OCI-LY3 (cell line): ENCODE measurements at regions not wholly inside any gene's neighbourhood (a gene's known extent, or its start where the extent isn't known, plus 50 kb on each side); places are given as distances from the start of the nearest gene placed in this dataset.

ENCODE experiments used
- H2AFZ ChIP-seq: fragments of 200-600, 300-600 bp; shearing (Covaris generic); 2 replicates; pipeline ENCODE4 v1.6.0; 2014; ENCODE audit warnings: antibody characterized with exemption, low read depth, low read length
- H3K27ac ChIP-seq: fragments of 200-600, 300-600 bp; sonication (generic); 2 replicates; pipeline ENCODE4 v1.5.1; 2014; ENCODE audit warnings: mild to moderate bottlenecking, low read length, moderate library complexity, mixed read lengths
- H3K27me3 ChIP-seq: fragments of 200-600, 300-600 bp; sonication (generic); 2 replicates; pipeline ENCODE4 v1.6.1; 2014; ENCODE audit warnings: low read depth, low read length, mixed read lengths
- H3K36me3 ChIP-seq: fragments of 200-600, 300-600 bp; sonication (generic); replicated peaks from 2 replicates; pipeline ENCODE3; 2014; ENCODE audit warnings: low read depth, low read length, mixed read lengths
- H3K4me1 ChIP-seq: fragments of 300-600, 200-600 bp; sonication (generic); 2 replicates; pipeline ENCODE4 v1.6.1; 2014; ENCODE audit warnings: low read length, mixed read lengths
- H3K4me2 ChIP-seq: fragments of 200-600, 300-600 bp; sonication (generic); 2 replicates; pipeline ENCODE4 v1.6.1; 2014; ENCODE audit warnings: low read length, mixed read lengths
- H3K4me3 ChIP-seq: fragments of 300-600, 200-600 bp; sonication (generic); 2 replicates; pipeline ENCODE4 v1.5.1; 2014; ENCODE audit warnings: antibody characterized with exemption, mild to moderate bottlenecking, low read length, moderate library complexity
- H3K79me2 ChIP-seq: fragments of 300-600, 200-600 bp; shearing (Covaris generic); 2 replicates; pipeline ENCODE4 v1.6.1; 2014; ENCODE audit warnings: mild to moderate bottlenecking, low read length, mixed read lengths
- H3K9ac ChIP-seq: fragments of 300-600, 200-600 bp; shearing (Covaris generic); 2 replicates; pipeline ENCODE4 v1.6.0; 2014; ENCODE audit warnings: mild to moderate bottlenecking, low read length, moderate library complexity
- H3K9me3 ChIP-seq: fragments of 200-600, 300-600 bp; shearing (Covaris generic); 2 replicates; pipeline ENCODE4 v1.6.1; 2014; ENCODE audit warnings: low read length, mixed read lengths; ENCODE audit not compliant: insufficient read depth
- H4K20me1 ChIP-seq: fragments of 200-600, 300-600 bp; sonication (generic); 2 replicates; pipeline ENCODE4 v1.6.1; 2016; ENCODE audit warnings: low read length, mixed read lengths; ENCODE audit not compliant: insufficient read depth
- CTCF ChIP-seq: fragments of 200-600, 300-600 bp; sonication (generic); IDR thresholded peaks from 2 replicates; pipeline ENCODE4 v1.5.1; 2014; ENCODE audit warnings: antibody characterized with exemption, low read length, low read depth
- EZH2phosphoT487 ChIP-seq: fragments of 200-600 bp; shearing (Covaris generic); IDR thresholded peaks from 2 replicates; pipeline ENCODE4 v1.6.1; 2018; ENCODE audit warnings: antibody characterized with exemption, mixed run types, low read depth

DNA sequence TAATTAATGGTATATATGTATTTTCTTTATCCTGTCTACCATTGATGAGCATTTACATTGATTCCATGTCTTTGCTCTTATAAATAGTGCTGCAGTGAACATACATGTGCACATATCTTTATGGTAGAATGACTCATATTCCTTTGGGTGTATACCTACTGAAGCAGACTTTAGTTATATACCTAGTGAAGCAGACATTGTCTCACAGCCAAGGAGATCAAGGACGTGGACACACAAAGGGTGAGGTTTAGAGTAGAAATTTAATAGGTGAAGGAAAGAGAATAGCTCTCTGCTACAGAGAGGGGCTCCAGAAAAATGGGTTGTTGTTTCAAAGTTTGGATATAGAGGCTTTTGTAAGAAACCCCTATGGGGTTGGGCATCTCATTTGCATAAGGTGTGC, 700.3 kb downstream of the CDH11 start:
- H3K9ac ChIP-seq: no peak overlapping the region
- H2AFZ ChIP-seq: no peak overlapping the region
- no peak overlapping the region for H3K4me3 ChIP-seq
- no peaks in the 10 kb centered on the region for H3K79me2 ChIP-seq
- no peak for TF ChIP-seq EZH2phosphoT487
- no peak for TF ChIP-seq CTCF
- no peaks in the 10 kb centered on the region for H3K36me3 ChIP-seq
- no peak overlapping the region for H3K4me2 ChIP-seq
- no peaks in the 10 kb centered on the region for H3K27me3 ChIP-seq
- H3K9me3 ChIP-seq: no peaks in the 10 kb centered on the region
- H3K27ac ChIP-seq: no peak overlapping the region
- H3K4me1 ChIP-seq: peaks cover under 1% of the 10 kb centered on the region
- no peaks in the 10 kb centered on the region for H4K20me1 ChIP-seq

DNA sequence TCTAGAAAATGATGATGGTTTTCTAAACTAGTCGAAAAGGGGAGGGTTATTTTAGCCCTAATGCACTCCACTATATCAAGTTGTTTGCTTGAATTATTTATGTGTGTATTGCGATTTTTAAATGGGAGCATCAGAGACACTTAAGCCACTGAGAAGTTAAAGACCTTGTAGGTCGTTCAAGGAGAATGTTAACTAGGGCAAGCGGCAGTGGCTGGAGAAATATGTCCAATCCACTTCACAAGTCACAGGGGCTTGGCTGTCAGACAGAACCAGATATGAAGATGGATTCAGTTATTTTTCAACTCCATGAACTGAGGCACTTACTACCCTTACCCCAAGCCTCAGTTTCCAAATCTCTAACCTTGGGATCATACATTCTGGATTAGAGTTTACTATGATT, 702.0 kb downstream of the CDH11 start:
- H3K9me3 ChIP-seq: no peaks in the 10 kb centered on the region
- peaks cover 7% of the 10 kb centered on the region for H3K4me1 ChIP-seq
- no peak overlapping the region for H2AFZ ChIP-seq
- no peak overlapping the region for H3K4me2 ChIP-seq
- H3K4me3 ChIP-seq: no peak overlapping the region
- no peaks in the 10 kb centered on the region for H3K79me2 ChIP-seq
- no peak overlapping the region for H3K27ac ChIP-seq
- H3K36me3 ChIP-seq: no peaks in the 10 kb centered on the region
- H3K9ac ChIP-seq: no peak overlapping the region
- no peaks in the 10 kb centered on the region for H4K20me1 ChIP-seq
- TF ChIP-seq EZH2phosphoT487 (no peak), CTCF (no peak)
- no peaks in the 10 kb centered on the region for H3K27me3 ChIP-seq

GRCh38 chr16:64417711-64418227, 704.1 kb downstream of the CDH11 start:
- H3K9ac ChIP-seq: no peak overlapping the region
- H3K36me3 ChIP-seq: no peaks in the 10 kb centered on the region
- TF ChIP-seq CTCF (no peak), EZH2phosphoT487 (no peak)
- no peak overlapping the region for H3K4me2 ChIP-seq
- no peak overlapping the region for H2AFZ ChIP-seq
- H3K27me3 ChIP-seq: no peaks in the 10 kb centered on the region
- H3K4me1 ChIP-seq: peaks cover 7% of the 10 kb centered on the region
- H3K4me3 ChIP-seq: no peak overlapping the region
- no peaks in the 10 kb centered on the region for H3K79me2 ChIP-seq
- H3K9me3 ChIP-seq: no peaks in the 10 kb centered on the region
- no peaks in the 10 kb centered on the region for H4K20me1 ChIP-seq
- H3K27ac ChIP-seq: no peak overlapping the region

DNA sequence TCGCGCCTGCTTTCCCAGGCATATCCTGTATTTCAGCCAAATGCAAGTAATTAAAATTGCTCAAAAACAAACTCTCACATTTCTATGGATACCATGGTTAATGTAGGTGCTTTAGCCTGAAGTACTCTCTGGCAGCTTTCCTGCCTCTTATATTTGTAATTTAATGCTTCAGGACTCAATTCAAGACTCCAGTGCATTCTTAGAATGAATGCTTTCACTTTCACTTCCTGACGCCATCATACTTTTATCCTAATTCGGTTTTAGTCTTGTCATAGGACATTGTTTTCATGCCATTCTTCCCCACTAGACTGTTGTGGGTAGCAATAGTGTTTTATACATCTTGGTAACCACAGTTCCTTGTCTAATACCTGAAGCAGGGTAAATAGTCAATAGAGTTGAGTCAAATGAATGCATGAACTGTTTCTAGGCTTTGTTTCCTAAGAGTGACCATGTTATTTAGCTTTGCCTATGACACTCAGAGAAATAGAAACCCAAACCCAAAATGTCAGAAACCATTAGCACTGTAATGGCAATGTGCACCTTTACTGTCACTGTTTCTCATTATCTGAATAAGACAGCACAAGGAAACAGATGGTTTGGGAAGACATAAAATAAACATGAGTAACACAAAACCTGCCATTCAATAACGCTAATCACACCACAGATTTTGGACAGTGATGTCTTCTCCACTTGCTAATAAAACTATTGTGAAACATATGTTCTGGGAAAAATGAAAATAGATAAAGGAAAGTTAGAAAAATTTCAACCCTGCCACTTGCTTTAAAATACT, 705.5 kb downstream of the CDH11 start:
- peak overlapping the region; percentile 32 for H3K4me2 ChIP-seq
- no peak overlapping the region for H3K27ac ChIP-seq
- no peak for TF ChIP-seq EZH2phosphoT487
- no peak for TF ChIP-seq CTCF
- H3K27me3 ChIP-seq: no peaks in the 10 kb centered on the region
- H3K79me2 ChIP-seq: no peaks in the 10 kb centered on the region
- H3K4me1 ChIP-seq: peaks cover 7% of the 10 kb centered on the region
- no peaks in the 10 kb centered on the region for H3K9me3 ChIP-seq
- H3K4me3 ChIP-seq: no peak overlapping the region
- H2AFZ ChIP-seq: no peak overlapping the region
- no peaks in the 10 kb centered on the region for H3K36me3 ChIP-seq
- no peaks in the 10 kb centered on the region for H4K20me1 ChIP-seq
- H3K9ac ChIP-seq: no peak overlapping the region
